GM18909 (cell line): ENCODE measurements at regions not wholly inside any gene's neighbourhood (a gene's known extent, or its start where the extent isn't known, plus 50 kb on each side); places are given as distances from the start of the nearest gene placed in this dataset.
"Not testable (repeated sequence)": the region's sequence is repeated elsewhere in the genome, so short reads cannot be mapped to it uniquely, and the experiment has no call there.

Experiments used
- ATAC-seq: cut with Tn5 transposase; IDR thresholded peaks from one replicate; pipeline ENCODE4 v1.9.1; 2021; ENCODE audit warnings: mild to moderate bottlenecking; ENCODE audit not compliant: unreplicated experiment, poor library complexity

DNA sequence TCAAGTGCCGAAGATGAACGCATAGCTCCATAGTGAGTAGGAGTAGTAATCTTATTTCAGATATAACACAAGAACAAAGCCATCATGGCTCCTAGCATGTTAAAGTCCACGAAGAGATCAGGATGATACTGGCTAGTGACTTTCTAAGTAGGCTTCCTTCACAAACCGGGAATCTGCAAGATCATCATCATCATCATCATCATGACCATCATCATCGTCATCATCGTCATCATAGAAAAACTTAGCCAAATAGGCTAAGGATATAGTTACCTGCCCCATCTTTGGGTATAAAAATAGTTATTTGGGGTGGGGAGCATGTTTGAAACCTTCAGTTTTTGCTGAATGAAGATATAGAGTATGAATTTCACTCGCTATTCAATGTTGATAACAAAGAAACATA, 57.9 kb downstream of the PYDC2 start:
- no peak for ATAC-seq

DNA sequence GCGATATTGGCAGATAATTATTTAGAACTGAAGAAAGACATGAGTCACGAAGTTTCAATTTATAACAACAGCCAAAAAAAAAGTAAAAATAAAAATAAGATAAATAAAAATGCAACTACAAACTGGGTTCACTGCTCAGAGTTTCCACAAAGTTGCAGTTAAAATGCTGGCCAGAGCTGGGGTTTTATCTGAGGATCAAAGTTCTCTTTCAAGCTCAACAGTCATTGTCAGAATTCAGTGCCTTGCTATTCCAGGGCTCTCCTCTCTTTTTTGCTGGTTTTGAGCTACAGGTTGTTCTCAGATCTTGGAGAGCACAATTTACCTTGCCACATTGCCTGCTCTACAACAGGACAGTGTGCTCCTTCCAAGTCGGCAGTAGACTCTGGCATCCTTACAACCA, 60.1 kb downstream of the PYDC2 start:
- ATAC-seq: no peak

DNA sequence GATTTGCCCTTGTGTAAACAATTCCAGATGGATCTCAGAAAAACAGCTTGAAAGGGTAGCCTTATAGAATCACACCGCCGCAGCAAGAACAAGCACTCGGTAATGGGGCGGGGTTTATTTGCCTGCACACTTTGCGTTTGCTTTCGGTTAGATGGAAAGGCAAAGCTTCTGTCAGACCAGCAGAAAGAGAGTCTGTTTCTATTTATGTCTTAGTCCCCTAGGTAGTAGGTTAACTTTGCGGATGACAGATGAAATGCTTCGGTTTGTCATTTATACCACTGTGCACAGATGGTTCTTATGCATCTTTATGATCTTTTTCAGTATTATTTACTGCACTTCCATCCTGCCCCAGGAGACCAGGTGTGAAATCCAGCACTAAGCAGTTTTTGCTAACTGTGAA, 62.2 kb downstream of the PYDC2 start:
- no peak for ATAC-seq

DNA sequence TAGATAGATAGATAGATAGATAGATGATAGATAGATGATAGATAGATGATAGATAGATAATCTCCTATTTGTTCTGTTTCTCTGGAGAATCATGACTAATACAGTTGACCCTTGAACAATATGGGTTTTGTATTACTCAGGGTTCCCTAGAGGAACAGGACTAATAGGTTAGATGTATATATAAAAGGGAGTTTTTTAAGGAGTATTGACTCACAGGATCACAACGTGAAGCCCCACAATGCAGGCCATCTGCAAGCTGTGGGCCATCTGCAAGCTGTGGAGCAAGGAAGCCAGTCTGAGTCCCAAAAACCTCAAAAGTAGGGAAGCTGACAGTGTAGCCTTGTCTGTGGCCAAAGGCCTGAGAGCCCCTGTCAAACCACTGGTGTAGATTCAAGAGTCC, 67.6 kb downstream of the PYDC2 start:
- ATAC-seq: no peak

DNA sequence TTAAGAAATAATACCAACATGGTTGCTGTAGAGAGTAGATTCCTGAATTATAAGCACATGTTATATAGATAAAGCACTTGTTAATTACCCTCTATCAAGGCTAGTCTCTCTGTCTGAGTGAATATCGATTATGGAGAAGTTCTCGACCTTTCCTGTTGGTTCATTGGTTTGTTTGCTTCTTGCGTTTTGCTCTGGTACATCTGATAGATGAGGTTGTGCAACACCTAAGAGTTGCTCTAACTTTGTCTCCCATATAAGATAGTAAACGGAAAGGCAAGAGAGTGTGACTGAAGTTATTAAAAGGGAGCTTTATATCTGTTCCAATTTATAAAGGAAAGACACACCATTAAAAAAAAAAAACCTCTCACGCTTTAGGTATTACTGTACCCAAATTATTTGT, 69.0 kb downstream of the PYDC2 start:
- no peak for ATAC-seq

DNA sequence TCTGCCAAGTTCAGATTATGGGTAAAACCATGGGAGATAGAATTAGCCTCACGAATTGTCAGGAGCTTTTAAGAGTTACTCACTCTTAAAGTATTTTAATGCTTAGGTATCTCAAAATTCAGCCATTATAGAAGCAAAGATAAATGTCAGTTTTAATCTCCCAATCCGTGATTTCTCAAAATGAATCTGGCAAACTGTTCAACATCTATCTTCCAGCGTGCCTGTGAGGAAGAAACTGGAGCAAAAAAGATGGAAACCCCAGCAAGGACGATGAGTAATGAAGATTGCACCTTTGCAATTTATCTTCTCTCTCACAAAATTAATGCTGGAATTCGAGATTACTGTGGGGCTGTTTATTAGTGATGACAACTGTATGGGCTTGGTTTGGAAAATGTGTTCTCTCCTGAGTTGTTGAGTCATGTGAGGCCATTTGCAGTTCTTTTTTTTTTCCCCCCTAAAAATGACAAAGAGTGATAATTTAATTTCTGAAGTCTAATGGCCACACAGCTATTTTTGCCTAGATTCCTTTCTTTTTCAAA, 70.5 kb downstream of the PYDC2 start:
- ATAC-seq: no peak

DNA sequence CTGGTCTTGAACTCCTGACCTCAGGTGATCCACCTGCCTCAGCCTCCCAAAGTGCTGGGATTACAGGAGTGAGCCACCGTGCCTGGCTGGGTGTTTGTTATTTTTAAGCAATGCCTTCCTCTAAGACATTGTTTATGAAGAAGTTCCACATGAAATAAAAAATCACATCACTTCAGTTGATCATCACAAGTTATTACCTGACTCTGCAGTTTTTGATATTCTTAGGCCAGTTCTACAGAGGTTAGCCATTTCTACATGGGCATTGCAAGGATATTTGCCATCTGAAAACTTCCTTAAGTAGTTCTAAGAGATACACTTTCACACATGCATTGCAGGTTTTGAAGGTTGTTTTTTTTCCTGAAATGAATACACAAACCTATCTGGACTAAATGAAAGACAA, 82.1 kb downstream of the PYDC2 start:
- no peak for ATAC-seq

DNA sequence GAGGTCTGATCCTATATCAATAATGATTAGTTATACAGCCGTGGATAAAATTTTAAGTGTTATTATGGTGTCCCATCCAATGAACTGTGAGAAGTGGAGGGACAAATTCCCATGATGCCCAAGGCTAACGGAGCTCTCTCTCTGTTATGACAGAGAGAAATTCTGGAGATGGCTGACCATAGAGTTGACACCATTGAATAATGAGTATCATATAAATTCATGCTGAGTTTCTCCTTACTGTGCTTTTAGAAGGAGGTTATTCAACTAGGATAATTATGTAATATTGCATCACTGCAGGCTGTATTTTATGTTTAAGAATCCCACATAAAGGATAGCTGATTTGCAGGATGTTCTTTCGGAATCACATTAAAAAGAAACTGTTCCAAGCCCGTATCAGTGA, 82.9 kb downstream of the PYDC2 start:
- ATAC-seq: no peak

DNA sequence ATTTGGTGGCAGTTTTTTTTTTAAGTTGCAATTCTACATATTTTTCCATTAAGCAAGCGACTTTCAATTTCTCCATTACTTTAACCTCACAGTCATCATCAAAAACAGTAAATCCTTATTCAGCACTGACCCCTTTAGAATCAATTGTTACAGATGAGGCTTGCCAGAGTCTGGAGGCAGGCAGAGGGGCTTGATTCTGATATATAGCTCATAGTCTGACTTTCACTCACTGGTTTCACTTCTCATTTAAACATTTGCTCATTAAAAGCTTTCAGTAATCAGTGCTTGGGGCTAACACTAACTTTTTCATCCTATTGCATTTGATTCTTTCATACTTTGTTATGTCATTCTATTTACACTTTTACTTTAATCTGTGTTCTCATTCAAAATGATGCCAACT, 88.4 kb downstream of the PYDC2 start:
- no peak for ATAC-seq

DNA sequence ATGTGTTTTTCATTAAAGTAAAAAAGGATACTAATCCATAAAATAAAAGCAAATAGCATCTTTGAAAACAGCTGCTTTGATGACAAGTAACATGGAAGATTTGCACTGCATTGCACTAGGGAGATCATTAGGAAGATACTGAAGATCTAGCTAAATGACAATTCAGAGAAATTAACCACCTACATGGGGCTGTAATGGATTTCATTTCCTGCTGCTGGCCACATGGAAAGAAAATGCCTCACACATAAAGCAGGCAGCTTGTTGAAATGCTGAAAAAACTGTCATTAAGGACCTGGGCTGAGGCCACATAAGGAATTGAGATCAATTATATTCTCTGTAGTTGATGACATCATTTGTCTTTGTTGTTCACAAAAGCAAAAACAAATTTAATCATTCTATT, 94.1 kb downstream of the PYDC2 start:
- no peak for ATAC-seq

DNA sequence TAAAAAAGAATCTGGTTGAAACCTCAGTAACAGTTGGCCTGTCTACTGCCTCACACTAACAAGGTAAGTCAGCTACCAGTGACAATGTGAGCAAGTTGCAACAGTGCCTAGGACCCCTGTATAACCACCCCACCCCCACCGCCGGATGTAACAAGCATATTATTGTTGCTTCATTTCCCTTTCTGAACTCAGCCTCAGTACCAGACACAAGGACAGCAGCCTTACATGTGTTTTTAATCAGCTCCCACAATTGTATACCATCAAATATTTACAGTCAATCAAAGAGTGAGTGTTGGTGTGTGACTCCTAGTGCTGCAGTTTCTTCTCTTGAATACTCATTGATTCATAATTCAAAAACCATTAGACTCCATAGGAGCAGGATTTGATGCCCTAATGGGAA, 96.4 kb downstream of the PYDC2 start:
- no peak for ATAC-seq

DNA sequence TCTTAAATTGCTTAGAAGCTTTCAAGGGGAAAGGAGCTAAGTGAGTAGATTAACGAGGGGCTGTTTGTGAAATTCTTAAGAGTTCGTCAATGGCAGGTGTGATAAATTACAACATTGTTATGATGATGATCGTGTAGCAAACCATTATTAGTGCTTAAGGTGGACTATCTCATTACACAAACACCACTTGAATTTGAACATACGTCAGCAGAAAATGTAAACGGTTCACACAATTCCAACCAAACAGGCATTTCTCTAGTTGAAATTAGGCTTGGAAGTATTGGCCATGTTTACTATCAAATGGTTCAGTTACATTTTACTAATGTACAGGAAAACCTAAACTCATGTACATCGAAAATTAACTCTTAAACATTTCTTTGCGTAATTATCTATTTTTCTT, 102.8 kb downstream of the PYDC2 start:
- ATAC-seq: no peak

DNA sequence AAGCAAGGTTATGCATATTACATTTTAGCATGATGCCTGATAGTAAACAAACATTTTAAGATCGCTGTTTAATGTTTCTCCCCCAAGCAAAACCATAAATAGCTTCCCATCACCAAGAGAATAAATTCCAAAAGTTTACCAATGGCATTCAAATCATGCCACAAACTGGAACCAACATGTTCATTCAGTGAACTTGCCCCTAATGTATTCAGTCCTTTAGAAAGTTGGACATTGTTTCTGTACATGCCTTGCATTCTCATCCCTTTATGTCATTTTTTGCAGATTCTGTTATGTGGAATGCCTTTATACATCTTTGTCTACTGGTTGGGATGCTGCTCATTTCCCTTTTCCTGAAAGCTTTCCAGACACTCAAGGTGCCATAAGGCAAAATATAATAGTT, 105.5 kb downstream of the PYDC2 start:
- no peak for ATAC-seq

DNA sequence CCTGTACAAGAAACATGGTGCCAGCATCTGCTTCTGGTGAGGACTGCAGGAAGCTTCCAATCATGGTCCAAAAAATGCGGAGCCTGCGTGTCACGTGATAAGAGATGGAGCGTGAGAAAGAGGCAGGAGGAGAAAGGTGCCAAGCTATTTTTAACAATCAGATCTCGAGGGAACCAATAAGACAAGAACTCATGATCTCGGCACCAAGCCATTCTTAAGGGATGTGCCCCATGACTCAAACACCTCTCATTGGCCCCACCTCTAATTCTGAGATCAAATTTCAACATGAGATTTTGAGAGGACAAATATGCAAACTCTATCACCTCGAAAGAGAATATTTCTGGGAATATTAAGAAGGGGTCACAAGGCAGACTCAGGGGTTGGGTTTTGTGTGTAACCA, 107.2 kb downstream of the PYDC2 start:
- ATAC-seq: no peak

DNA sequence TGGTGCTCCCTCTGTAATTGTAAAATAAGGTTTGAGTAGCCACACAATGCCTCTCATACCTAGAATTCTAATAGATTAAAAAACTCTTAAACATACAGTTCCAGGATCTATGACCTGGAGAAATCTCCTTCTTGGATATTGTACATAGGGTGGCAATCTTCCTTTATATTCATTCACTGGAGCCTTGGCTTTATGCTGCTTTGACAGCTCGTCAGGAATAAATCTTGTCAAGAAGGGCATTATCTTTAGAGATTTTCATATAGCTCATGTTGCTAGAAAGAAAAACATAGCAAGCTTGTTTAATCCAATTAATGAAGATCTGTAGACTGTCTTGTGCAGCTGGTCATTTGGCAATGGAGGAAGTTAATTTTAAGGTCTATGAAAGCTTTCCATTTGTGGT, 131.1 kb downstream of the PYDC2 start:
- no peak for ATAC-seq

DNA sequence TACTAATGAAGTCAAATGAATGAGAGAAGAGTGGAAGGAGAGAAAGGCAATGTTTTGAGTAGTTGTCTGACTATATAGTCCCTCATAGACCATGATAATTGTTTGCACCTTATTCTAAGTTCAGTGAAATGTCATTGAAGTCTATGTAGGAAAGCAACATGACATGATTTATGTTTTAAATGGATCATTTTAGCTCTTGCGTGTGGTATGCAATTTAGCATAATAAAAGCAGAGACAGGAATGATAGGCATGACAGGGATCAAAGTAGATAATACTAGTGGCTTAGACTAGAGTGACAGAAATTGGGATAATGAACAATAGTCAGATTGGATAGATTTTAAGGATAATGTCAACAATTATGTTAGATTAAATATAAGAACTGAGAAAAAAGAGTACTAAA, 132.5 kb downstream of the PYDC2 start:
- no peak for ATAC-seq

DNA sequence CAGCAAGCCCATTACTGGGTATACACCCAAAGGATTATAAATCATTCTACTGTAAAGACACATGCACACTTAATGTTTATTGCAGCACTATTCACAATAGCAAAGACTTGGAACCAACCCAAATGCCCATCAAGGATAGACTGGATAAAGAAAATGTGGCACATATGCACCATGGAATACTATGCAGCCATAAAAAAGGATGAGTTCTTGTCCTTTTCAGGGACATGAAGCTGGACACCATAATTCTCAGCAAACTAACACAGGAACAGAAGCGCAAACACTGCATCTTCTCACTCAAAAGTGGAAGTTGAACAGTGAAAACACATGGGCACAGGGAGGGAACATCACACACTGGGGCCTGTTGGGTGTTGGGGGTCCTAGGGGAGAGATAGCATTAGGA, 154.5 kb downstream of the PYDC2 start:
- ATAC-seq: not testable (repeated sequence)

DNA sequence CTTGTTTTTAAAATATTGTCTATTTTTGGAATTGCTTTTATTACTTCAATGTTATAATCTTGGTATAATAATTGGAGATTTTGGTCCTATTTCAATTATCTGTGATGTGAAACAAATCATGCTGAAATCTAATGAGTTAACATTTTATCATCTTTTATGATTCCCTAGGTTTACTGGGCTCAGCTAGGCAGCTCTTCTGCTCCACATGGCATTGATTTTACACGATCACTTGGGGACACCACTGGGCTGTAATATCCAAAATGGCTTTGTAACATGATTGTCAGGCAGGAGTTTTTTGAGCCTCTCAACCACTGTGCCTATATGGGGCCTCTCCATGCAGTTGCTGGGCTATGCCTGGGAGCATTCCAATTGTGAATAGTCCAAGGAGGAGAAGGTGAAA, 163.3 kb downstream of the PYDC2 start:
- ATAC-seq: no peak

DNA sequence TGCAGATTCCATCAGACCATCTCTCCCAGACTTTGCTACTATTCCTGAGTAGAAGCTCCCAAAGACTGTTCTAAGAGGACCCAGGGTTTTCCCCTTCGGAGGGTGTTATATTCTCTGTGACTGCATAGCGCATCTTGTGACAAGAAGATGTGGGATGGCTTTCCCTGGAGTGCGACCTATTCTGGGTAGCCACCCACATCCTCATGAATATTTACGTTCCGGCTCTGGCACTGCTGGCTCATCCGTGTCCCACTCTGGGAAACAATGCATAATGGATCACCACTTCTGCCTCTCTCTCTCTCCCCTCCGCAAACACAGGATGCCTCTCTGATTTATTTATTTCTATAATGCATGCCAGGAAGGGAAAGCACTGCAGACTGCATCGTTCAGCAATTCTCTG, 166.1 kb downstream of the PYDC2 start:
- no peak for ATAC-seq

DNA sequence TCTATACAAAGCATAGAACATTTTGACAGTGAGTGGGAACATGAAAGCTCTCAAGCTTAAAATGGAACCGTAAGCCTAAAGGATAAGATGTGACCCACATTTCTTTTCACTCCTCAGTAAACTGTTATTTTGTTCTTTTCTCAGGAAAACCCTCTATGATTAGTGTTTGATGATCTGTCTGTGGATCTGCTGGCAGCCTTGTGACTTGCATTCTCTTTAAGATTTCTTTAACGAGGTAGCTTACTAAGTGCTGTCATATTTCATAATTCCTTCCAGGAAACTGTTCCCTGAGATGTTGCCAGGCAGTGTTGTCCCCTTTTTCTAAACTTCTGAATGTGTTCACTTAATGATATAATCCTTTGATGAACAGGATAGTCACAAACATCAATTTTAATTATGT, 167.6 kb downstream of the PYDC2 start:
- no peak for ATAC-seq

DNA sequence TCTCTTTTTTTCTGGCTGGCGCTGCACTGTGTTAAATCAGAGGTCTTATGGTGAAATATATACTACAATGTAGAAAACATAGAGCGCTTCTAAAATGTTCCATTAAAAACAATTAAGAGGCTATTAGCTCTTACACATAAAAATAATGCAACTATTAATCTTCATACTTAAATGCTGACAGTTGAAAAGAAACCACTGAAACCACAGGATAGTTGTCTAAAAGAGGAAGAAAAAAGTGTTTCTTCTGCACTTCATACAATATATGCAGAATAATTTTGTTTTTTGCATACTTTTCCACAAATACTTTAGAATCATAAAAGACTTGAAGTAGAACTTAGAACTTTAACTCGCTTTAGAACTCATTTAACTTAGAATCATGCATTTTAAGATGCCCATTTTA, 170.5 kb downstream of the PYDC2 start:
- ATAC-seq: no peak

DNA sequence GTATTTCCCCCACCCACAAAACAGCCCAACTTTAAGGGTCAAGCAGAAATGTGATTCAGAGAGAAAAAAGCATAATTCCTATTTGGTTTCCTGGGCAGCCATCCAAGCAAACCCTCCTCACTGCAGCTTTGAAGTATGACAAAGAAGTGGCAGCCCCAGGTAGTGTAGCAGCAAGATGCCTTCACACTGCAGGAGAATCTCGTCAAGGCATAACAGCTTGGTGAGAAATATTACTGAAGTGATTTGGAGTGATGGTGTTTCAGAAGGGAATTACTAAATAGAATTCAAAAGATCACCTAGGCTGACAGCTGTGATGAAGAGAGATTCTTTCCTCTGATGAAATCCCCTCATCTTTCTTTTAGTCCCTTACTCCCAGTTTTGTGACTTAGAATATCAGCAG, 173.9 kb downstream of the PYDC2 start:
- ATAC-seq: no peak

DNA sequence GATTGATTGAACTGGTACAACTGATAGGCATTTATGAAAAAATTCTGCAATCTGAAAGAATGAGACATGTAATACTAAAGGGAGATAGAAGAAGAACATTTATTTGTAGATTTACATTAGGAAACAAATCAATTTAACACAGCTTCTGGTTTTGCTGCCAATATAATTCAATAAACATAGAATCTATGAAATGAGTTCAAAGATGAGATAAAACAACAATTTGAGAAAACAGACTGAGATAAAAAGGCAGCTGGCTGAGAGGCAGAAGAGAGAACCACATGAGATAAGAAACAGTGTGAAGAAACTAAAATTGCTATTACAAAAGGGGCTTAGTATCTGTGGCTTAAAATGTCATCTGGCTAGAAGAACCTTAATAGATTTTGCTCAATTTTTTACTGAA, 176.6 kb downstream of the PYDC2 start:
- ATAC-seq: no peak
